ENCODE measurements at regions not wholly inside any gene's neighbourhood (a gene's known extent, or its start where the extent isn't known, plus 50 kb on each side); places are given as distances from the start of the nearest gene placed in this dataset.

- ATAC-seq (no peak), FAIRE-seq (no peak)
Measured at GRCh38 chr1:29639156-29639736, 402.9 kb downstream of the PTPRU start.

More at GRCh38 chr1:29639156-29639736, 402.9 kb downstream of the PTPRU start:
- no peak overlapping the region for H2AFZ ChIP-seq (ENCODE audit: control insufficient read depth, low read depth, low read length)
- DNase-seq (ENCODE audit: low read depth, low spot score), result no peak
- H3K36me3 ChIP-seq (ENCODE audit: control insufficient read depth in 2 of 2, insufficient read depth in 2 of 2, low read length in 1 of 2), result no peaks in the 10 kb centered on the region
- 24% methylated on average over 6 of the region's 6 CpGs for WGBS (ENCODE audit: insufficient coverage, insufficient replicate concordance, low lambda C conversion rate, missing lambda C conversion rate)
- POLR2A ChIA-PET, result no interaction called here
- H3K9ac ChIP-seq (ENCODE audit: control insufficient read depth, insufficient read depth, low read length), result no peak overlapping the region
- no peaks in the 10 kb centered on the region for H3K27me3 ChIP-seq (replicated peaks in 1 of 2; ENCODE audit: control insufficient read depth in 2 of 2, insufficient read depth in 2 of 2, low read length in 1 of 2)
- no TSS peak for BruUV-seq (replicated peaks)
- intact Hi-C loops (cut with micrococcal nuclease; ENCODE audit: unreplicated experiment), result no loop called here
- H3K4me2 ChIP-seq (ENCODE audit: control insufficient read depth, insufficient read depth), result no peak overlapping the region
- no peaks in the 10 kb centered on the region for H4K20me1 ChIP-seq (ENCODE audit: control insufficient read depth, insufficient read depth)
- no peaks in the 10 kb centered on the region for H3K9me3 ChIP-seq (replicated peaks; ENCODE audit: control insufficient read depth, insufficient read depth, low read length)
- in situ Hi-C loops (cut with MboI), result no loop called here
- RAD21 ChIA-PET (ENCODE audit: unreplicated experiment), result no interaction called here
- SMC1A ChIA-PET (ENCODE audit: uncharacterized antibody, unreplicated experiment), result no interaction called here
- TF ChIP-seq EGR1 (IDR thresholded peaks at IDR 0.05; ENCODE audit: borderline replicate concordance in 1 of 2, low read depth in 2 of 2, low read length in 2 of 2) (no peak), STAT1 (conservative IDR thresholded peaks at IDR 0.05) (no peak), ZBTB4 (CRISPR knock-in tag; IDR thresholded peaks at IDR 0.05) (no peak), CREM (IDR thresholded peaks at IDR 0.05; ENCODE audit: low read depth) (no peak), TCF3 (IDR thresholded peaks at IDR 0.05; ENCODE audit: borderline replicate concordance, insufficient read depth, low read depth, low read length) (no peak), EED (IDR thresholded peaks at IDR 0.05; ENCODE audit: low read depth) (no peak), BHLHE40 (IDR thresholded peaks at IDR 0.05; ENCODE audit: borderline replicate concordance in 1 of 2, low read depth in 2 of 2, low read length in 1 of 2) (no peak), ZBTB11 (CRISPR knock-in tag; IDR thresholded peaks at IDR 0.05) (no peak), BRCA1 (IDR thresholded peaks at IDR 0.05; ENCODE audit: low read depth, low read length) (no peak), TARDBP (IDR thresholded peaks at IDR 0.05; ENCODE audit: borderline replicate concordance) (no peak), CBX3 (IDR thresholded peaks at IDR 0.05; ENCODE audit: borderline replicate concordance, low read depth) (no peak), SMAD1 (IDR thresholded peaks at IDR 0.05; ENCODE audit: low read depth, partially characterized antibody) (no peak), ZNF622 (IDR thresholded peaks at IDR 0.05) (no peak), BMI1 (IDR thresholded peaks at IDR 0.05; ENCODE audit: borderline replicate concordance) (no peak)
- no peak overlapping the region for H3K4me3 ChIP-seq
- CTCF ChIA-PET, result no interaction called here
- no peaks in the 10 kb centered on the region for H3K79me2 ChIP-seq (ENCODE audit: control insufficient read depth, insufficient read depth, low read length)
- no peak overlapping the region for H3K27ac ChIP-seq (ENCODE audit: control insufficient read depth, insufficient read depth)
- no peaks in the 10 kb centered on the region for H3K4me1 ChIP-seq (ENCODE audit: control insufficient read depth, insufficient read depth, low read length)
